Type B pancreatic cell (in vitro differentiated cells): ENCODE measurements at regions not wholly inside any gene's neighbourhood (a gene's known extent, or its start where the extent isn't known, plus 50 kb on each side); places are given as distances from the start of the nearest gene placed in this dataset.

Experiments
- DNase-seq: peaks from one replicate; pipeline ENCODE4 v3.0.0; 2021; ENCODE audit warnings: mixed read lengths; ENCODE audit not compliant: unreplicated experiment; ENCODE audit errors: extremely low spot score
- H3K27ac Mint-ChIP-seq: 2 replicates; pipeline ENCODE4 v1.8.0; 2021; ENCODE audit warnings: mild to moderate bottlenecking, mixed read lengths
- H3K27me3 Mint-ChIP-seq: 2 replicates; pipeline ENCODE4 v1.8.0; 2021; ENCODE audit warnings: mixed read lengths
- H3K36me3 Mint-ChIP-seq: 2 replicates; pipeline ENCODE4 v1.8.0; 2021; ENCODE audit warnings: mixed read lengths
- H3K4me1 Mint-ChIP-seq: one replicate; pipeline ENCODE4 v1.8.0; 2021; ENCODE audit warnings: mixed read lengths; ENCODE audit not compliant: unreplicated experiment
- H3K4me3 Mint-ChIP-seq: 2 replicates; pipeline ENCODE4 v1.8.0; 2021; ENCODE audit warnings: mild to moderate bottlenecking, mixed read lengths
- H3K9me3 Mint-ChIP-seq: 2 replicates; pipeline ENCODE4 v1.8.0; 2021; ENCODE audit warnings: mixed read lengths
- TF ChIP-seq, protein P1 (sequence below): fragments of 200-600 bp; sonication (generic); conservative IDR thresholded peaks from 2 replicates; pipeline ENCODE4 v1.5.0; 2021; ENCODE audit warnings: antibody characterized with exemption, mild to moderate bottlenecking

DNA sequence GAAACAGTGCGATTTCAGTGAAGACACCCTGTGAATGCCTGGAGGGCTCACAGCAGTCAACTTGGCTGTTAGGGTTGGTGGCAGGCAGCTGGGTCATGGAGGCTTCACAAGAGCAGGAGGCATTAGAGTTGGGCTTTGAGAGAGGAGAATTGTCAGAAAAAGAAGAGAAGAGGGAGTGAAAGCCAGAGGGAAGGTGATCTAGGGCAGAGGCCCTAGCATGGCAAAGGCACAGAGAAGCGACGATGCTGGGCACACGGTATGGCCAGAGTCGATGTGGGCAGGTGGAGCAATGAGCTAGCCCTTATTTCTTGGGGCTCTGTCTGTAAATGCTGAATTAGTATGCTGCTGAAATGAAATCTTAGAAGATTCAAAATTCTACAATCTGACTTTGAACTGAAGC lies 52.6 kb upstream of the OLFM4 start:
- no peaks in the 10 kb centered on the region for H3K9me3 Mint-ChIP-seq
- H3K27ac Mint-ChIP-seq: no peak overlapping the region
- no peak for DNase-seq
- peaks cover 8% of the 10 kb centered on the region for H3K4me1 Mint-ChIP-seq
- no peak overlapping the region for H3K4me3 Mint-ChIP-seq
- no peaks in the 10 kb centered on the region for H3K36me3 Mint-ChIP-seq
- TF ChIP-seq, protein P1, sequence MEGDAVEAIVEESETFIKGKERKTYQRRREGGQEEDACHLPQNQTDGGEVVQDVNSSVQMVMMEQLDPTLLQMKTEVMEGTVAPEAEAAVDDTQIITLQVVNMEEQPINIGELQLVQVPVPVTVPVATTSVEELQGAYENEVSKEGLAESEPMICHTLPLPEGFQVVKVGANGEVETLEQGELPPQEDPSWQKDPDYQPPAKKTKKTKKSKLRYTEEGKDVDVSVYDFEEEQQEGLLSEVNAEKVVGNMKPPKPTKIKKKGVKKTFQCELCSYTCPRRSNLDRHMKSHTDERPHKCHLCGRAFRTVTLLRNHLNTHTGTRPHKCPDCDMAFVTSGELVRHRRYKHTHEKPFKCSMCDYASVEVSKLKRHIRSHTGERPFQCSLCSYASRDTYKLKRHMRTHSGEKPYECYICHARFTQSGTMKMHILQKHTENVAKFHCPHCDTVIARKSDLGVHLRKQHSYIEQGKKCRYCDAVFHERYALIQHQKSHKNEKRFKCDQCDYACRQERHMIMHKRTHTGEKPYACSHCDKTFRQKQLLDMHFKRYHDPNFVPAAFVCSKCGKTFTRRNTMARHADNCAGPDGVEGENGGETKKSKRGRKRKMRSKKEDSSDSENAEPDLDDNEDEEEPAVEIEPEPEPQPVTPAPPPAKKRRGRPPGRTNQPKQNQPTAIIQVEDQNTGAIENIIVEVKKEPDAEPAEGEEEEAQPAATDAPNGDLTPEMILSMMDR: no peak
- H3K27me3 Mint-ChIP-seq: peaks cover 25% of the 10 kb centered on the region

DNA sequence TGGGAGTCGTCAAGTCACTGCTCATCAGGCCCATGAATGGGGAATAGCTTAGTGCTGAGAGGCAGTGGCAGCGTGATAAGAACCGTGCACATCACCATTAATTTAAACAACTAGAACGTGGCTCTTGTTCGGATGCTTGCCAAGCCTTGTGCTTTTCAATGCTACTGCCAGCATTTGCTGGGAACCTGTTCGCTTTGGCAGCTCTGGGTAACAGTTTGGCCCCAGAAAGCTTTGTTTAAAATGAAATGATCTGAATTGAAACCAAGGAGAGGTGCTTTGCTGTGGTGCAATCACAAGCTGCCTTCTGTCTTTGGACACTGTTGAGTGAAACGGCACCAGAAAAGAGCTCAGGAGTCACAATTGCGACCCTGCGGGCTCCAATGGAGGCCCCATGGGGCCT lies 53.5 kb upstream of the OLFM4 start:
- Mint-ChIP-seq H3K27ac (no peak overlapping the region), H3K9me3 (no peaks in the 10 kb centered on the region), H3K36me3 (no peaks in the 10 kb centered on the region), H3K4me1 (peaks cover 8% of the 10 kb centered on the region), H3K27me3 (peaks cover 22% of the 10 kb centered on the region), H3K4me3 (no peak overlapping the region)
- TF ChIP-seq, protein P1: no peak
- DNase-seq: no peak

DNA sequence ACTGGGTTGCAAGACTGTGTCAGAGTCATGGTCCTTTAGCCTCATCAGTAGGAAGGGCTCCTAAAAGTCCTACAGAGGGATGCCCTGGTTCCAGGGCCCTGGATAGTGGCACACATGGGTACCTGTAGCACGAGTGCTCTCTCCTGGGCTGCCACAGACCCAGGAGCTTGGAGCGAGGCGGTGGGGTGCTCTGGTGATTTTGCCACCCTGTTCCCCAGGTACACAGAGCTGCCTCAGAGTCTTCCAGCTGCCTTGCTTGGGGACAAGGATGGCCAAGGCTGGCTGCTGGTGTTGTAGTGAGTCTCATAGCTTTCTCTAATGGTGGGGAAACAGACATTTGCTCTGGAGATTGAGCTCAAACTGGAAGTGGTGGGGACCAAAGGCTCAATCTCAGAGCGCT lies 53.9 kb upstream of the OLFM4 start:
- Mint-ChIP-seq H3K9me3 (no peaks in the 10 kb centered on the region), H3K36me3 (no peaks in the 10 kb centered on the region), H3K4me3 (no peak overlapping the region), H3K27me3 (peaks cover 22% of the 10 kb centered on the region), H3K27ac (no peak overlapping the region), H3K4me1 (peaks cover 8% of the 10 kb centered on the region)
- no peak for DNase-seq
- TF ChIP-seq, protein P1: no peak

DNA sequence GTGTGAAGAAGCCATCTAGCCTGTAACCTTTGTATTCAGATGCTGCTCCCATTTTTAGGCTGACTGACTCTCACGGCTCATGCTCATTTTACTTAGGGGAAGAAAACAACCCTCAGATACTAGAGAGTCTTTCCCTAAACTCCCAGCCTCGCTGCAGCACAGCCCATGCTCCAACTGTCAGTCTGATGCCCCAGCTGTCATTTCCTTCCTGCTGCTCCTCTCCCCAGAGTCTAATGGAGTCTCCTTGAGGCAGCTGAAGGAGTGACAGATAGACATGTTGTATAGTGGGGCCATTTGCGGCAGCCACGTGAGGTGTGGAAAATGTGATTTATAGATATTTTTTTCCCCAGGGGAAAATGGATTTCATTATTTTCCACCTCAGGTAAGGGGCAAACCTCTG lies 59.2 kb upstream of the OLFM4 start:
- peaks cover 4% of the 10 kb centered on the region for H3K4me1 Mint-ChIP-seq
- H3K27me3 Mint-ChIP-seq: peaks cover 19% of the 10 kb centered on the region
- H3K36me3 Mint-ChIP-seq: no peaks in the 10 kb centered on the region
- TF ChIP-seq, protein P1: no peak
- no peak overlapping the region for H3K27ac Mint-ChIP-seq
- no peak overlapping the region for H3K4me3 Mint-ChIP-seq
- H3K9me3 Mint-ChIP-seq: no peaks in the 10 kb centered on the region
- DNase-seq: no peak

DNA sequence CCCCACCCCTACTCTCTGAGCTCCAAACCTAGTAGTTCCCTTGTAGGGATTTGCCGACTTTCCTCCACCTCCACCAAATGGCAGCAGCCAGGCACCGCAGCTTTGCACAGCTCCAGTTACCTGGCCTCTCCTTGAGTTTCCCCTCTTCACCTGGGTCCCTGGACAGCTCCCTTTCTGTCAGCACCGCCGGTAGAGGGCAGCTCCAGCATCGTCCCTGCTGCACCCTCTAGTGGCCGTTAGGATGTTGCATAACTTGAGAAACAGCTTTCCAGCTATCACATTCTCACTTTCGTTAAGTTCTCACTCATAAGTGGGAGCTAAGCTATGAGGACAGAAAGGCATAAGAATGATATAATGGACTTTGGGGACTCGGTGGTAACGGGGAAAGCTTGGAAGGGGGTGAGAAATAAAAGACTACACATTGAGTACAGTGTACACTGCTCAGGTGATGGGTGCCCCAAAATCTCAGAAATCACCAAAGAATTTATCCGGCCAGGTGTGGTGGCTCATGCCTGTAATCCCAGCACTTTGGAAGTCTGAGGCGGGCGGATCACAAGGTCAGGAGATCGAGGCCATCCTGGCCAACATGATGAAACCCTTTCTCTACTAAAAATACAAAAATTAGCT lies 60.4 kb upstream of the OLFM4 start:
- peak; percentile 78 for DNase-seq
- Mint-ChIP-seq H3K27ac (no peak overlapping the region), H3K4me1 (peaks cover 4% of the 10 kb centered on the region), H3K9me3 (no peaks in the 10 kb centered on the region), H3K4me3 (no peak overlapping the region), H3K36me3 (no peaks in the 10 kb centered on the region), H3K27me3 (peaks cover 19% of the 10 kb centered on the region)
- TF ChIP-seq, protein P1: peak; percentile 98

DNA sequence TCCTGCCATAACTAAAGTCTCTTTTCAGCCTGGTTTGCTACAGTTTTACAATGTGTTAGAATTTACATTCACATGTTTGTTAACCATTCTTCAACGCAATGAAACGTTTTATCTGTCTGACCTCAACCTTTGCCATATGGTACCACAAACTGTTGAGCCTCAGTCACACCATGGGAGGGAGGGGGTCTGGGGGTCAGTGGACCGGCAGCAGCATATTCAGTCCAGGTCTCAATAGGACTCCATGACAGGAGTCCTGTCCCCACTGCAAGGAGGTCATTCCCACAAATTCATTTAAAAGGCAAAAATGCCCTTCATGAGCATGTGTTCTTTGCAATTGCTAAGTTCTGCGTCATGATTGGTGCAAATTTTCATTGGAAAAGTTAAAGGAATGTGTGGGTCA lies 66.6 kb upstream of the OLFM4 start:
- TF ChIP-seq, protein P1: no peak
- H3K36me3 Mint-ChIP-seq: no peaks in the 10 kb centered on the region
- no peak overlapping the region for H3K4me3 Mint-ChIP-seq
- H3K9me3 Mint-ChIP-seq: no peaks in the 10 kb centered on the region
- H3K27me3 Mint-ChIP-seq: peaks cover 13% of the 10 kb centered on the region
- H3K4me1 Mint-ChIP-seq: peaks cover 5% of the 10 kb centered on the region
- no peak for DNase-seq
- H3K27ac Mint-ChIP-seq: no peak overlapping the region
